Iris pigment epithelial cell (primary cell): ENCODE measurements at regions not wholly inside any gene's neighbourhood (a gene's known extent, or its start where the extent isn't known, plus 50 kb on each side); places are given as distances from the start of the nearest gene placed in this dataset.

ENCODE experiments used
- DNase-seq: peaks from one replicate; pipeline ENCODE4 v3.0.0-alpha.2; 2011; ENCODE audit warnings: low read depth

- no peak for DNase-seq
These were observed 51.7 kb upstream of the NFKBIA start for GRCh38 chr14:35456261-35456660.

- no peak for DNase-seq
These were observed 53.9 kb upstream of the NFKBIA start for GRCh38 chr14:35458442-35458841.

- DNase-seq = no peak
These were observed 55.2 kb upstream of the NFKBIA start for GRCh38 chr14:35459776-35460175.

GRCh38 chr14:35470755-35471154 is 63.2 kb upstream of the INSM2 start:
- peak; percentile 54 for DNase-seq

GRCh38 chr14:35471803-35472202 is 62.2 kb upstream of the INSM2 start:
- DNase-seq = no peak

GRCh38 chr14:35474323-35474722 is 59.6 kb upstream of the INSM2 start:
- no peak for DNase-seq

GRCh38 chr14:35480119-35480769 is 53.7 kb upstream of the INSM2 start:
- DNase-seq = peak; percentile 32

- DNase-seq = no peak
These were observed 50.9 kb upstream of the INSM2 start for GRCh38 chr14:35482994-35483515.
